ENCODE measurements at regions not wholly inside any gene's neighbourhood (a gene's known extent, or its start where the extent isn't known, plus 50 kb on each side); places are given as distances from the start of the nearest gene placed in this dataset.

GRCh38 chr15:62244762-62245161 lies 79.7 kb upstream of the C2CD4B start:
- H3K27ac ChIP-seq = no peak overlapping the region
- DNase-seq = no peak
- TF ChIP-seq POLR2AphosphoS5 (IDR thresholded peaks at IDR 0.05) = no peak
- TF ChIP-seq CTCF (IDR thresholded peaks at IDR 0.05 in 8 of 11, conservative IDR thresholded peaks at IDR 0.05 in 3 of 11) = no peak
- no peak for TF ChIP-seq POLR2A (IDR thresholded peaks at IDR 0.05)
- no peaks in the 10 kb centered on the region for H3K4me1 ChIP-seq
- no peaks in the 10 kb centered on the region for H3K27me3 ChIP-seq (replicated peaks in 1 of 7)
- no peaks in the 10 kb centered on the region for H3K36me3 ChIP-seq
- 66 to 85% (median 79%) methylated on average over 6 of the region's 6 CpGs for WGBS, 5 donors
- no peak overlapping the region for H3K4me3 ChIP-seq
- intact Hi-C loops (cut with DNase I; ENCODE audit: low total_unique reads) = no loop called here
- no peaks in the 10 kb centered on the region for H3K9me3 ChIP-seq

GRCh38 chr15:62248277-62248984 lies 83.3 kb upstream of the C2CD4B start:
- 84 to 93% (median 90%) methylated on average over 8 of the region's 8 CpGs for WGBS, 5 donors
- H3K4me1 ChIP-seq = no peaks in the 10 kb centered on the region
- H3K36me3 ChIP-seq = no peaks in the 10 kb centered on the region
- intact Hi-C loops (cut with DNase I; ENCODE audit: low total_unique reads) = no loop called here
- H3K4me3 ChIP-seq = no peak overlapping the region
- no peaks in the 10 kb centered on the region for H3K9me3 ChIP-seq
- DNase-seq = no peak
- TF ChIP-seq POLR2A (IDR thresholded peaks at IDR 0.05) = no peak
- no peak for TF ChIP-seq CTCF (IDR thresholded peaks at IDR 0.05 in 8 of 11, conservative IDR thresholded peaks at IDR 0.05 in 3 of 11)
- TF ChIP-seq POLR2AphosphoS5 (IDR thresholded peaks at IDR 0.05) = no peak
- H3K27me3 ChIP-seq (replicated peaks in 1 of 7) = no peaks in the 10 kb centered on the region
- no peak overlapping the region for H3K27ac ChIP-seq

- Histone ChIP-seq H3K4me1 (no peaks in the 10 kb centered on the region), H3K27ac (no peak overlapping the region), H3K36me3 (no peaks in the 10 kb centered on the region), H3K27me3 (replicated peaks in 1 of 7) (peaks cover 0 to 9% (median 0%) of the 10 kb centered on the region in 7 donors), H3K4me3 (no peak overlapping the region), H3K9me3 (no peaks in the 10 kb centered on the region)
- DNase-seq = no peak
- TF ChIP-seq CTCF (IDR thresholded peaks at IDR 0.05 in 8 of 11, conservative IDR thresholded peaks at IDR 0.05 in 3 of 11) = no peak
- TF ChIP-seq POLR2A (IDR thresholded peaks at IDR 0.05) = no peak
- no peak for TF ChIP-seq POLR2AphosphoS5 (IDR thresholded peaks at IDR 0.05)
- WGBS, 5 donors = 77 to 89% (median 87%) methylated on average over 4 of the region's 4 CpGs
- intact Hi-C loops (cut with DNase I; ENCODE audit: low total_unique reads) = no loop called here
These were observed 84.4 kb upstream of the C2CD4B start for GRCh38 chr15:62249501-62249900.

GRCh38 chr15:62250186-62250585 lies 85.1 kb upstream of the C2CD4B start:
- Histone ChIP-seq H3K36me3 (no peaks in the 10 kb centered on the region), H3K4me1 (no peaks in the 10 kb centered on the region), H3K4me3 (no peak overlapping the region), H3K9me3 (no peaks in the 10 kb centered on the region), H3K27me3 (replicated peaks in 1 of 7) (peaks cover 0 to 13% (median 0%) of the 10 kb centered on the region in 7 donors), H3K27ac (no peak overlapping the region)
- no peak for DNase-seq
- intact Hi-C loops (cut with DNase I; ENCODE audit: low total_unique reads) = no loop called here
- WGBS, 5 donors = 88 to 94% (median 91%) methylated on average over 8 of the region's 8 CpGs
- TF ChIP-seq POLR2AphosphoS5 (IDR thresholded peaks at IDR 0.05) = no peak
- no peak for TF ChIP-seq CTCF (IDR thresholded peaks at IDR 0.05 in 8 of 11, conservative IDR thresholded peaks at IDR 0.05 in 3 of 11)
- no peak for TF ChIP-seq POLR2A (IDR thresholded peaks at IDR 0.05)
